ENCODE measurements at regions not wholly inside any gene's neighbourhood (a gene's known extent, or its start where the extent isn't known, plus 50 kb on each side); places are given as distances from the start of the nearest gene placed in this dataset.

- Histone ChIP-seq H3K27me3 (no peaks in the 10 kb centered on the region), H3K27ac (no peak overlapping the region), H3K36me3 (no peaks in the 10 kb centered on the region), H3K4me1 (no peaks in the 10 kb centered on the region), H3K9me3 (no peaks in the 10 kb centered on the region), H3K4me3 (no peak overlapping the region)
- no peak for DNase-seq
- no peak for TF ChIP-seq POLR2A (IDR thresholded peaks at IDR 0.05)
- TF ChIP-seq, protein P1, sequence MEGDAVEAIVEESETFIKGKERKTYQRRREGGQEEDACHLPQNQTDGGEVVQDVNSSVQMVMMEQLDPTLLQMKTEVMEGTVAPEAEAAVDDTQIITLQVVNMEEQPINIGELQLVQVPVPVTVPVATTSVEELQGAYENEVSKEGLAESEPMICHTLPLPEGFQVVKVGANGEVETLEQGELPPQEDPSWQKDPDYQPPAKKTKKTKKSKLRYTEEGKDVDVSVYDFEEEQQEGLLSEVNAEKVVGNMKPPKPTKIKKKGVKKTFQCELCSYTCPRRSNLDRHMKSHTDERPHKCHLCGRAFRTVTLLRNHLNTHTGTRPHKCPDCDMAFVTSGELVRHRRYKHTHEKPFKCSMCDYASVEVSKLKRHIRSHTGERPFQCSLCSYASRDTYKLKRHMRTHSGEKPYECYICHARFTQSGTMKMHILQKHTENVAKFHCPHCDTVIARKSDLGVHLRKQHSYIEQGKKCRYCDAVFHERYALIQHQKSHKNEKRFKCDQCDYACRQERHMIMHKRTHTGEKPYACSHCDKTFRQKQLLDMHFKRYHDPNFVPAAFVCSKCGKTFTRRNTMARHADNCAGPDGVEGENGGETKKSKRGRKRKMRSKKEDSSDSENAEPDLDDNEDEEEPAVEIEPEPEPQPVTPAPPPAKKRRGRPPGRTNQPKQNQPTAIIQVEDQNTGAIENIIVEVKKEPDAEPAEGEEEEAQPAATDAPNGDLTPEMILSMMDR (IDR thresholded peaks at IDR 0.05) = no peak
- intact Hi-C loops (cut with DNase I; ENCODE audit: low total_unique reads) = no loop called here
Measured at GRCh38 chr9:102587281-102587680, 407.9 kb upstream of the CYLC2 start.

DNA sequence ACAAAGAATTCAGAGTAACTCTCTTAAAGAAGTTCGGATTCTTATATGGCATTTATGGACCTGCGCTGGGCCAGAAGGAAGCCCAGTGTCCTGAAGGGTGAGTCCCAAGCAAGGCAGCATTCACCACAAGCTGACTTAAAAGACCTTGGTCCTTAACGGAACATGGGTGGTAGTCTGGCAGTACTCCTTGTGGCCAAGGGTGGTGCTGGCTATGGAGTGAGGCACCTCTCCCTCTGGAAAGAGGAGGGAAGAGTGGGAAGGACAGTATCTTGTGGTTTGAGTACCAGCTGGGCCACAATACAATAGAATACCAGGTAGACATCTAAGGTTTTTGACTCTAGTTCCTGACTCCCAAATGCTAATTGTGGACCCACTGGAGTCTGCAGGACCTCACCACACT lies 425.7 kb upstream of the CYLC2 start:
- no peak overlapping the region for H3K27ac ChIP-seq
- H3K36me3 ChIP-seq = no peaks in the 10 kb centered on the region
- intact Hi-C loops (cut with DNase I; ENCODE audit: low total_unique reads) = no loop called here
- H3K27me3 ChIP-seq = no peaks in the 10 kb centered on the region
- H3K4me3 ChIP-seq = no peak overlapping the region
- TF ChIP-seq POLR2A (IDR thresholded peaks at IDR 0.05) = no peak
- TF ChIP-seq, protein P1 (IDR thresholded peaks at IDR 0.05) = no peak
- DNase-seq = no peak
- no peaks in the 10 kb centered on the region for H3K4me1 ChIP-seq
- no peaks in the 10 kb centered on the region for H3K9me3 ChIP-seq

GRCh38 chr9:102551346-102551745 lies 443.8 kb upstream of the CYLC2 start:
- no peaks in the 10 kb centered on the region for H3K4me1 ChIP-seq
- H3K9me3 ChIP-seq = no peaks in the 10 kb centered on the region
- H3K27ac ChIP-seq = no peak overlapping the region
- H3K27me3 ChIP-seq = no peaks in the 10 kb centered on the region
- H3K4me3 ChIP-seq = no peak overlapping the region
- no peak for DNase-seq
- intact Hi-C loops (cut with DNase I; ENCODE audit: low total_unique reads) = no loop called here
- no peaks in the 10 kb centered on the region for H3K36me3 ChIP-seq
- TF ChIP-seq, protein P1 (IDR thresholded peaks at IDR 0.05) = no peak
- TF ChIP-seq POLR2A (IDR thresholded peaks at IDR 0.05) = no peak

GRCh38 chr9:102550886-102551285 lies 444.2 kb upstream of the CYLC2 start:
- no peaks in the 10 kb centered on the region for H3K27me3 ChIP-seq
- no peak overlapping the region for H3K27ac ChIP-seq
- DNase-seq = no peak
- no peaks in the 10 kb centered on the region for H3K36me3 ChIP-seq
- no peak overlapping the region for H3K4me3 ChIP-seq
- TF ChIP-seq POLR2A (IDR thresholded peaks at IDR 0.05) = no peak
- TF ChIP-seq, protein P1 (IDR thresholded peaks at IDR 0.05) = no peak
- H3K4me1 ChIP-seq = no peaks in the 10 kb centered on the region
- no peaks in the 10 kb centered on the region for H3K9me3 ChIP-seq
- intact Hi-C loops (cut with DNase I; ENCODE audit: low total_unique reads) = no loop called here

DNA sequence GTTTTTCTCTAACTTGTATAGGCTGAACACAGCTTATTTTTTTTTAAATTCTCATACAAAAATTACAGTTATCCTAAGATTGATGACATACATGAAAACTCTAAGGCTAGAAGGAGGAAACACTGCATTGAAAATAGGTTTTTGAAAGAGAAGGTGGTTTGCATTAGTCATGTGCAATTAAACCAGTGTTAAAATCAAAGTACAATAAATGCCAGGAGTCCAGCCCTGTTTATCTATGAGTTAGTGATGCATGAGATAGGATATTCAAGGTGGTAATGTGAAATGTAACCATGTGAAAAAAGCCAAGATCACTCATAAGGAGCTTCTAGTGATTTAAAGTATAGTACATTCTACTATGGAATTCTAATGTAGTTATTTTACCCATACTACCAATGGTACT lies 444.9 kb upstream of the CYLC2 start:
- intact Hi-C loops (cut with DNase I; ENCODE audit: low total_unique reads) = no loop called here
- Histone ChIP-seq H3K27me3 (no peaks in the 10 kb centered on the region), H3K36me3 (no peaks in the 10 kb centered on the region), H3K27ac (no peak overlapping the region), H3K9me3 (no peaks in the 10 kb centered on the region), H3K4me3 (no peak overlapping the region), H3K4me1 (no peaks in the 10 kb centered on the region)
- no peak for DNase-seq
- TF ChIP-seq POLR2A (IDR thresholded peaks at IDR 0.05) = no peak
- TF ChIP-seq, protein P1 (IDR thresholded peaks at IDR 0.05) = no peak

All from uterus (tissue), 3 donors.